ENCODE measurements at regions not wholly inside any gene's neighbourhood (a gene's known extent, or its start where the extent isn't known, plus 50 kb on each side); places are given as distances from the start of the nearest gene placed in this dataset.

DNA sequence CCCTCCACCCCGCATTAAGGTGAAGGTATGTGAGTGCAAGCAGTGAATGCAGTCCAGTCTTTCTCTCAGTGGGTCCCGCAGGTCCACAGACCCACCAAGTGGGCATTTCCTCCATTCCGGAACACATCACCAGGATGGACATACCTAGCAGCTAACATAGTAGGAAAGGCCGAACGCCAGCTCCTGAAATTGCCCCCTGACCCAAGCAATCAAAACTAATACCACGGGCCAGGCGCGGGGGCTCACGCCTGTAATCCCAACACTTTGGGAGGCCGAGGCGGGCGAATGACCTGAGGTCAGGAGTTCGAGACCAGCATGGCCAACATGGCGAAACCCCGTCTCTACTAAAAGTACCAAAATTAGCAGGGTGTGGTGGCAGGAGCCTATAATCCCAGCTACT is 71.7 kb upstream of the VSTM2B start:
- no peak overlapping the region for H3K4me3 ChIP-seq
- H3K36me3 ChIP-seq, result no peaks in the 10 kb centered on the region
- TF ChIP-seq, protein P1, sequence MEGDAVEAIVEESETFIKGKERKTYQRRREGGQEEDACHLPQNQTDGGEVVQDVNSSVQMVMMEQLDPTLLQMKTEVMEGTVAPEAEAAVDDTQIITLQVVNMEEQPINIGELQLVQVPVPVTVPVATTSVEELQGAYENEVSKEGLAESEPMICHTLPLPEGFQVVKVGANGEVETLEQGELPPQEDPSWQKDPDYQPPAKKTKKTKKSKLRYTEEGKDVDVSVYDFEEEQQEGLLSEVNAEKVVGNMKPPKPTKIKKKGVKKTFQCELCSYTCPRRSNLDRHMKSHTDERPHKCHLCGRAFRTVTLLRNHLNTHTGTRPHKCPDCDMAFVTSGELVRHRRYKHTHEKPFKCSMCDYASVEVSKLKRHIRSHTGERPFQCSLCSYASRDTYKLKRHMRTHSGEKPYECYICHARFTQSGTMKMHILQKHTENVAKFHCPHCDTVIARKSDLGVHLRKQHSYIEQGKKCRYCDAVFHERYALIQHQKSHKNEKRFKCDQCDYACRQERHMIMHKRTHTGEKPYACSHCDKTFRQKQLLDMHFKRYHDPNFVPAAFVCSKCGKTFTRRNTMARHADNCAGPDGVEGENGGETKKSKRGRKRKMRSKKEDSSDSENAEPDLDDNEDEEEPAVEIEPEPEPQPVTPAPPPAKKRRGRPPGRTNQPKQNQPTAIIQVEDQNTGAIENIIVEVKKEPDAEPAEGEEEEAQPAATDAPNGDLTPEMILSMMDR (IDR thresholded peaks at IDR 0.05), result no peak
- no peaks in the 10 kb centered on the region for H3K27me3 ChIP-seq
- intact Hi-C loops (cut with DNase I), result no loop called here
- ATAC-seq, result no peak
- H3K9me3 ChIP-seq, result no peaks in the 10 kb centered on the region
- H3K4me1 ChIP-seq, result no peaks in the 10 kb centered on the region
- H3K27ac ChIP-seq, result no peak overlapping the region
- peak; percentile 43 for DNase-seq

DNA sequence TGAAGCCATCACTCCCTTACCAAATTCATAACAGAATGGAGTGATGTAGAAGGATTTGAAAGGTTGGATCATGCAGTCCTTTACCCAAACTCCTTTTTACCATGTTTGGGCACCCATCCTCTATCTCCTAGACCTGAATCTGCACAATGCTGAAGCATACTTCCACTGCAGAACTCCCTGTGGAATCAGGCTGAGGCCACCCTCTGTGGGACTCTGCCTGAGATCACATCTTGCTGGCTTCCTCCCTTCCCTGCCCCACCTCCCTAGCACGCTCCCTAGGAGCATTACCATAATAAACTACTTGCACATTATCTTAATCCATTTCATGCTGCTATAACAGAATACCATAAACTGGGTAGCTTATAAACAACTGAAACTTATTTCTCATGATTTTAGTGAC is 68.4 kb upstream of the VSTM2B start:
- DNase-seq (no peak), ATAC-seq (no peak)
- no peaks in the 10 kb centered on the region for H3K4me1 ChIP-seq
- TF ChIP-seq, protein P1 (IDR thresholded peaks at IDR 0.05), result no peak
- H3K9me3 ChIP-seq, result no peaks in the 10 kb centered on the region
- H3K27ac ChIP-seq, result no peak overlapping the region
- H3K4me3 ChIP-seq, result no peak overlapping the region
- H3K27me3 ChIP-seq, result no peaks in the 10 kb centered on the region
- H3K36me3 ChIP-seq, result no peaks in the 10 kb centered on the region
- intact Hi-C loops (cut with DNase I), result no loop called here

DNA sequence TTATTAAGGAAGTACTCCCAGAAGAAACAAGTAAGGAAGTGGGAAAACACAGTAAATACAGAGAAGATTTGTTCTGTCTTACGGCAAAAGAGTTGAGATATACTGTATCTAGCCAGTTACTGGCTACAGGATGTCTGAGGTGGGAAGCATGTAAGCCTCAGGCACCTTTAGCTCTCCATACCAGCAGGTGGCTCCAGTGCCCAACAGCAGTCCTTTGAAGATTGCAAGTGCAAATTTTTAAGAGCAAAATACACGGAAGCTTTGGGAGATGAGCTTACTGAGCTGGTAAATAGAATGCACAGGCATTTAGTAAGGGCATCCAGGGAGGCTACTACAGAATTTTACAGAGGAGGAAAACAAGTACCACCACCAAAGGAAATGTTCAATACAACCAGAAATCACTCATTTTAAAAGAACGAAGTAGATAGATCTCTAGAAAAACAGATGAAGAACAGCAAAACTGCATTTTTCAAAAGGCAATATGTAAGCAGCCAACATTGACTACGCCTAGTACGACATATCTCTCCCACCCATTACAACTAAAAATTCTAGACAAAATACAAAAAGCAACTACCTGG is 57.9 kb upstream of the VSTM2B start:
- TF ChIP-seq, protein P1 (IDR thresholded peaks at IDR 0.05), result peak; percentile 8
- no peak overlapping the region for H3K4me3 ChIP-seq
- no peaks in the 10 kb centered on the region for H3K4me1 ChIP-seq
- H3K9me3 ChIP-seq, result no peaks in the 10 kb centered on the region
- no peaks in the 10 kb centered on the region for H3K36me3 ChIP-seq
- ATAC-seq (no peak), DNase-seq (no peak)
- H3K27me3 ChIP-seq, result no peaks in the 10 kb centered on the region
- intact Hi-C loops (cut with DNase I), result no loop called here
- no peak overlapping the region for H3K27ac ChIP-seq

DNA sequence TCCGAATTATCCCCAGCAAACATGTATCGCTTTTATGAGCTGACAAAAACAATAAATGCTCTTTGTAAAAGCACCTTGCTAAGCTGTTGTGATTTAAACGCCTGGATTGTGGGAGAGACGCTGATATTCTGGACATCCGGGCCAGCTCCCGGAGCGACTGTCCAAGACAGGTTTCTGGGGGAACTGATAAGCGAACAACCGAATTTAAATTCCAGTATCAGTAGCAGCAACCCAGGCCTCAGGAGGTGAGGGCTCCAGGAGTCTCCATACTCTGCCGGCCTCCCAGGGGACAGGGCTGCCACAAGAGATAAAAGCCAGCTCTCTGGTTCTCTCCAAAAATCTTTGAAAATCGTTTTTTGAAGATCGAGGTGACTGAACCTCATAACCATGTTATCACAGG is 50.3 kb upstream of the VSTM2B start:
- Histone ChIP-seq H3K36me3 (no peaks in the 10 kb centered on the region), H3K27ac (no peak overlapping the region), H3K9me3 (no peaks in the 10 kb centered on the region), H3K27me3 (no peaks in the 10 kb centered on the region), H3K4me1 (no peaks in the 10 kb centered on the region), H3K4me3 (no peak overlapping the region)
- DNase-seq (no peak), ATAC-seq (no peak)
- TF ChIP-seq, protein P1 (IDR thresholded peaks at IDR 0.05), result no peak
- intact Hi-C loops (cut with DNase I), result no loop called here
